ENCODE measurements at regions not wholly inside any gene's neighbourhood (a gene's known extent, or its start where the extent isn't known, plus 50 kb on each side); places are given as distances from the start of the nearest gene placed in this dataset.

GRCh38 chr5:9737265-9737664 is 107.1 kb upstream of the TAS2R1 start:
- TF ChIP-seq CTCF (IDR thresholded peaks at IDR 0.05; ENCODE audit: low read depth, low read length, missing input control): no peak
- TF ChIP-seq JUND (IDR thresholded peaks at IDR 0.05): no peak
- no peak for TF ChIP-seq GABPA (IDR thresholded peaks at IDR 0.05 in 1 of 2, conservative IDR thresholded peaks at IDR 0.05 in 1 of 2)
- no peak for TF ChIP-seq REST (IDR thresholded peaks at IDR 0.05)
- TF ChIP-seq HNF4A (conservative IDR thresholded peaks at IDR 0.05): no peak
- TF ChIP-seq RXRA (IDR thresholded peaks at IDR 0.05): no peak
- TF ChIP-seq NR2F2 (IDR thresholded peaks at IDR 0.05): no peak
- no peak for TF ChIP-seq HNF4G (IDR thresholded peaks at IDR 0.05)
- TF ChIP-seq FOXA1 (IDR thresholded peaks at IDR 0.05): no peak
- no peak for TF ChIP-seq TAF1 (conservative IDR thresholded peaks at IDR 0.05)
- TF ChIP-seq RAD21 (IDR thresholded peaks at IDR 0.05): no peak
- TF ChIP-seq EGR1 (IDR thresholded peaks at IDR 0.05; ENCODE audit: low read depth in 2 of 2): no peak
- TF ChIP-seq ZBTB33 (IDR thresholded peaks at IDR 0.05): no peak
- TF ChIP-seq MAX (IDR thresholded peaks at IDR 0.05): no peak
